Stimulated activated CD4-positive, alpha-beta T cell treated with anti-CD3 and anti-CD28 coated beads, Interleukin-1b, Interleukin-23, amount 100 ng/mL, for 1 hour (primary cell): ENCODE measurements at regions not wholly inside any gene's neighbourhood (a gene's known extent, or its start where the extent isn't known, plus 50 kb on each side); places are given as distances from the start of the nearest gene placed in this dataset.
"Not testable (repeated sequence)": the region's sequence is repeated elsewhere in the genome, so short reads cannot be mapped to it uniquely, and the experiment has no call there.

Experiments
- DNase-seq, 2 donors: peaks; one replicate each; pipeline ENCODE4 v3.0.0-alpha.2; 2020; ENCODE audit warnings: low read depth in 2 of 2

DNA sequence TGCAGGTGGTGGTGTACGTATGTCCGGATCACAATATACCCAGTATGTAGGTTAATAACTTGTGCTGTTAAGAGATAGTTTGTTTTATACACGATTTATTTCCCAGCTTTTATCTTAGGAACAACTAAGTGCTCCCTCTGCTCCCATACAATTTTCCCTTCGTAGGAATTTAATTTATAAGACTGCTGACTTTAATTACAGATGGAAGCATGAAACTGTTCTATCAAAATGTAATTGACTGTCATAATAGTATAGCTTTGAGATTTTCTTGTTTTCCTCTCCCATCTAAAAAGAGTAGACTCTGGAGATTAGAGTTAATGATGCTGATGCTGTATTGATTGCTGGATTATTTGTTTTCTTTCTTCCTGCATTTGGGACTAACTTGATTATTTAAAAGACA, 370.7 kb upstream of the SGO1 start:
- DNase-seq = no peak

DNA sequence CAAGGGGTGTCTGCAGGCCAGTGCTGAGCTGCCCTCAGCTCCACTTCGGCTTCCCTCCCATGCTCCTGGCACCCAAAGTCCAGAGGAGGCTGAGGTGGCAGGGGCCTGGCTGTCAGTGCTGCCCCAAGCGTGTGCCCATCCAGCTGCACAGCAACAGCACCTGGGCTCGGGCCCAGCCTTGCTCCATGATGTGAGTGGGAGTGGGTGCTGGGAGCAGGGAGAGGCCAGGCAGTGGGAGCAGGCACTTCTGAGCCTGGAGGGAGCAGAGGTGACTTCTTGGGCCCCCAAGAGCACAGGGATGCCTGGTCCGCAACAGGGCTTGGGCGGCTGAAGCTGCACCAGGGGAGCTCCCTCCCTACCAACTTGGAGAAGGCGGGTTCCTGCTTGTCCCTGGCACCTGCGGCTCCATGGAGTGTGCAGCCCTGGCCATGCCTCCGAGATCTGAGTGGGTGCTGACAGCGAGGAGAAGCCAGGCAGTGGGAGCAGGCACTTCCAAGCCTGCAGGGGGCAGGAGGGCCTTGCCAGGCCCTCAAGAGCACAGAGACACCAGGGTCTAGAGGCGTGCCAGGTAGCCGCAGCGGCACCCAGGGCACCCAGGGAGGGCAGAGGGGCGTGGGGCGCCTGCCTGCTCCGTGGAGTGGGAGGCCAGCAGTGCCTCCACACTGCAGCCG, 366.7 kb upstream of the SGO1 start:
- no peak for DNase-seq

DNA sequence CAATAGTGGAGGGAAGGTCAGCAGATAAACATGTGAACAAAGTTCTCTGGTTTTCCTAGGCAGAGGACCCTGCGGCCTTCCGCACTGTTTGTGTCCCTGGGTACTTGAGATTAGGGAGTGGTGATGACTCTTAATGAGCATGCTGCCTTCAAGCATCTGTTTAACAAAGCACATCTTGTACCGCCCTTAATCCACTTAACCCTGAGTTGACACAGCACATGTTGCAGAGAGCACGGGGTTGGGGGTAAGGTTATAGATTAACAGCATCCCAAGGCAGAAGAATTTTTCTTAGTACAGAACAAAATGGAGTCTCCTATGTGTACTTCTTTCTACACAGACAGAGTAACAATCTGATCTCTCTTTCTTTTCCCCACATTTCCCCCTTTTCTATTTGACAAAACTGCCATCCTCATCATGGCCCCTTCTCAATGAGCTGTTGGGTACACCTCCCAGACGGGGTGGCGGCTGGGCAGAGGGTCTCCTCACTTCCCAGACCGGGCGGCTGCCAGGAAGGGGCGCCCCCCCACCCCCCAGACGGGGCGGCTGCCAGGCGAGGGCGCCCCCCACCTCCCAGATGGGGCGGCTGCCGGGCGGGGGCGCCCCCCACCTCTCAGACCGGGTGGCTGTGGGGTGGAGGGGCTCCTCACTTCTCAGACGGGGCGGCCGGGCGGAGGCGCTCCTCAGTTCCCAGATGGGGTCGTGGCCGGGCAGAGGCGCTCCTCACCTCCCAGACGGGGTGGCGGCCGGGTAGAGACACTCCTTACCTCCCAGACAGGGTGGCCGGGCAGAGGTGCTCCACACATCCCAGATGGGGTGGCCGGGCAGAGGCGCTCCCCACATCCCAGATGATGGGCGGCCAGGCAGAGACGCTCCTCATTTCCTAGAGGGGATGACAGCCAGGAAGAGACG, 361.6 kb upstream of the SGO1 start:
- DNase-seq = not testable (repeated sequence)

DNA sequence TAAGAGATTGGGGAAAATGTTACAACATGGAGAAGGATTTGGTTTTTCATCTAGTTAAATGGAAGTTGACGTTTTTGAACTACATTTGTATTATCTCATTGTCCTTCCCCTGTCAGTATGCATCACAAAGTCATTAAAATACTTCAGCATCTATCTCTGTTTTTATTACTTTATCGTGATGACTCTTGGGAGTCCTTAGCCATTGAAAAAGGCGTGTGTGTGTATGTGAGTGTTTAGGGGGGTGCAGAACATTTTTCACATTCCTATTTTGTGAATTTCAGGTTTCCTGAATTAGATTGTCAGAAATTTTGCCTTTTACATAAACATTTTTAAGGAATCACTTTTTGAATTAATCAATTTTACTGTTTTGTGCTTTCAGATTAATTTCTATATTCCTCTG, 360.6 kb upstream of the SGO1 start:
- no peak for DNase-seq

DNA sequence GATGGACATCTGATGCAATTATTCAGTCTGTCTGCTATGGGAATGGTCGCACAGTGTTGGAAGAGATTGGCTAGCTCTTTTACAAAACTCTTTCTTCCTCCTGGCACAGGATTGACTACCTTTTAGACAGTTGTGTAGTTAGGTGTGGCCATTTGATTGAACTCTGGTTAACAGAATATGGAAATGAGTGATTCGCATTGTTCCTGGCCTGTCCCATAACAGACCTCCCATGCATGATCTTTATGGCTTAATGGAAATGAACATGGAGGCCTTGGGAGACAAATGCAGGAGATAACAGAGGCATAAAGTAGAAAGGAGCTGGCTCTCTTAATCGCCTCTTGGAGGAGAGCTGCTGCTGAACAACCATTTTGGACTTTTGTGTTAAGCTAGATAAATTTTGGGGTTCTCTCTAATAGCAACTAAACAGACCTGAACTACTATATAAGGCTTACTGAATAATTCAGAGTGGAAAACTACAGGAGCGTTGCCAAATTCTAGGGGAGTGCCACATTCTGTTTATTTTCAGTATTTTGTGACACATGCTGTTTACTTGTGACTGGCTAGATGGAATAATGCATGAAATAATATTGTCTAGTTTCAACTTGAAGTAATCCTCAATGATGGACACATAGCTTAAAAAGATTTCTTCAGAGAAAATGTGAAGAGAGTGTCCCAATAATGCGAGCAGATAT, 357.7 kb upstream of the SGO1 start:
- DNase-seq = no peak

DNA sequence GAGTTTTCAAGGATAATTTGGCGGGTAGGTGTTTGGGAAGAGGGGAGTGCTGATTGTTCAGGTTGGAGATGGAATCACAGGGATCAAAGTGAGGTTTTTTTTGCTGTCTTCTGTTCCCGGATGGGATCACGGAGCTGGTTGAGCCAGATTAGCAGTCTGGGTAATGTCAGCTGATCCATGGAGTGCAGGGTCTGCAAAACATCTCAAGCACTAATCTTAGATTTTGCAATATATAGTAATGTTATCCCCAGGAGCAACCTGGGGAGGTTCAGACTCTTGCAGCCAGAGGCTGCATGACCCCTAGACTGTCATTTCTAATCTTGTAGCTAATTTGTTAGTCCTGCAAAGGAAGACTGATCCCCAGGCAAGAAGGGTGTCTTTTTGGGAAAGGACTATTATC, 354.1 kb upstream of the SGO1 start:
- no peak for DNase-seq

DNA sequence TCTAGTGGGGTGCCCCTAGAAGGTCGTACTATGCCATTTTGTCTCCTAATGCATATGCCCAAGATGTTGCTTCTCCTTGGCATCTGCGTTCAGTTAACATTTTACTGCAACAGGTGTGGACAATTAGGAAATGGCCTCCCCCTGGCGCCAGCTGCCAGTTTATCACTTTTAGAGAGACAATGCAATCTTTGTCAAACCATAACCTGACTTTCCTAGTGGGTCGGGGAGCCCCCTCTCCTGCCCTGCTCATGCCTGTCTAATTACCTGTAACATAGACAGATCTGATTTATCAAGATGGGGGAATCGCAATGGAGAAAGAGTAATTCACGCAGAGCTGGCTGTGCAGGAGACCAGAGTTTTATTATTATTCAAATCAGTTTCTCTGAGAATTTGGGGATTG, 353.7 kb upstream of the SGO1 start:
- no peak for DNase-seq

DNA sequence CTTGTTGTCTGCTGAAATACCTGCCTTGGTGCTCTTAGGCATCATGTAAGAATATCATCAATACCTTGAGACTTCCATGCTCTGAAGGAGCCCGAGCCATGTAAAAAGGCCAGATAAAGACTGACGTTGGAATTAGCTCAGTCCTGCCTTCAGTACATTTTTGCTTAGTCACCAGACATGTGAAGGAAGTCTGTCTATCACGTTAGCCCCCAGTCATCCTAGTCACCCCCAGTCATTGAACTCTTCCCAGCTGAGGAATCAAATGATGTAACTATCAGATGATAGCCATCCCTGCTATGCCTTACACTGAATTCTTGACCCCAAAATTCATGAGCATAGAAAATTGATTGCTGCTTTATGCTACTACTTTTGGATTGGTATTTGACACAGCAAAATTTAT, 351.2 kb upstream of the SGO1 start:
- DNase-seq = no peak

DNA sequence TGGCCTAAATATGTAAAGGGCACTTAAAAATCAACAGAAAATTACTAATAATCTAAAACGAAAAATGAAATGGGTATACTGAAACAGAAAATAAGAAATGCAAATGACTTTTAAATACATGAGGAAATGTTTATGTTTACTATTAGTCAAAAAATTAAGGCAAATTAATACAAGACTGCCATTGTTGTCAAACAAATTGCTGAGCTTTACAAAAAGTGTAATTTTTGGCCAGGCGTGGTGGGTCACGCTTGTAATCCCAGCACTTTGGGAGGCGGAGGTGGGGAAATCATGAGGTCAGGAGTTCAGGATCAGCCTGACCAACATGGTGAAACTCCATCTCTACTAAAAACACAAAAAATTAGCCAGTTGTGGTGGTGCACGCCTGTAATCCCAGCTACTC, 343.9 kb upstream of the SGO1 start:
- no peak for DNase-seq

DNA sequence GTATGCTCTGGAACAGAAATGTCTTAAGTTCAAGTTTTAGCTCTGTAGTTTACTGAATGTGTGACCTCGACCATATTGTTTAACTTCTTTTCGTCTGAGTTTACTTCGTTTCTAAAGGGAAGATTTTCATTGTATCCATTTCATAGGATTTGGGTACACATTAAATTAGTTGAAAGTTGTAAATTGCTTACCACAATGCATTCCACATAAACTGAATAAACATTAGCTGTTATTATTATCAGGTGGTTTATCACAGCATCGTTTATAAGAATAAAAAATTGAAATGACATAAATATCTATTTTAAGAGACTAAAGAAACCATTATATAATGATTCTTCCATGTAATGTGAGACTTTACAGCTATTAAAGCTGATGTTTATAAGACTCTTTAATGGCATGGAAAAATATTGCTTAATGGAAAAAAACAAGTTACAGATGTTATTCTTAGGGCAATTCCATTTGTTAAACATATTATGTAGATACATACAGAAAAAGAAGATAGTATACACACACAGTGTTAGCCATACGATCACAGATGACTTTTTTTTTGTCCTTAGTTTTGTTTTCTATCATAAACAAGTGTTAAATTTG, 342.3 kb upstream of the SGO1 start:
- no peak for DNase-seq

DNA sequence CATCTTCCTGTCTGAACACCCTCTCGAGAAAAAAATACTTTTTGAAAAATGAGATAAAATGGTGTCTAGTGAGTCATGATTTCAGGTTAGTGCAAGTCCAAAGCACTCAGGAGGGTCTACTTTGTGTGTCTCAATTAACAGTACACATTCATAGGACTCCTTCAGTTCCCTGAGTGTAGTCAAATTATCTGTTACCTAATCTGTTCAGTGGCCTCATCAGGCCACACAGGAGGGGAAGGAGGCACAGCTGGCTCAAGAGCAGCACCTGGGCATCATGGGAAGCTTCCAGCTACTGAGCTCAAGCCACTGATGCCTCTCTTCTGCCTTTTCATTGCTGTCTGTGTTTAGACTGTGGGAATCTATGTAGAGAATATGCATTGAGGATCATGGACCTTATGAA, 341.4 kb upstream of the SGO1 start:
- no peak for DNase-seq

DNA sequence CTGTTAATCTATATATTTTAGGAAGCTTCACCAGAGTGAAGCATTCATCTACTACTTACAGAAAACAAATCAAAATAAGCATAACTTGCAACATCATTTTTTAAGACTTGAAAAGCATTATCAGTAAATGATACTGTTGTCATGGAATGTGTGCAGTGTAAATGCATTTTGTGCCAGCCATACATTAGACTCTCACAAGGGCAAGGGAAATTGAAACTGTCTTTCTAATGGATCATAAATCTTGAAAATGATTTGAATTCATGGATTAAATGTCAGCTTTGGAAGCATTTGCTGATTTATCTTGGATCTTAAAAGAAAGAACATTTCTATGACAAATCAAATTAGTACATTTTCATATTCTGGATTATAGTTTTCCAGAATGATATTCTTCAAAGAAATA, 338.3 kb upstream of the SGO1 start:
- no peak for DNase-seq

DNA sequence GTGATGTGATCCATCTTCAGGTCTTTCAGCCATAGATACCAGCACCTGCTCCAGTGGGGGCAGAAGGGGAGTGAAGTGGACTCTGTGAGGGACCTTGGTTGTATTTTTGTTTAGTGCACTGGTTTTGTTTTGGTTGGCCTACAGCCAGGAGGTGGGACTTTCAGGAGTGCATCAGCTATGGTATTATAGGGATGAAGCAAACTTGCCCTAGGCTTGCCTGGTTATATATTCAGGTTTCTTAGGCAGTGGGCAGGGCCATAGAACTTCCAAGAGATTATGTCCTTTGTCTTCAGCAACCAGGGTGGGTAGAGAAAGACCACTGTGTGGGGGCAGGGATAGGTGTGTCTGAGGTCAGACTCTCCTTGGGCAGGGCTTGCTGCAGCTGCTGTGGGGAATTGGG, 337.3 kb upstream of the SGO1 start:
- no peak for DNase-seq

DNA sequence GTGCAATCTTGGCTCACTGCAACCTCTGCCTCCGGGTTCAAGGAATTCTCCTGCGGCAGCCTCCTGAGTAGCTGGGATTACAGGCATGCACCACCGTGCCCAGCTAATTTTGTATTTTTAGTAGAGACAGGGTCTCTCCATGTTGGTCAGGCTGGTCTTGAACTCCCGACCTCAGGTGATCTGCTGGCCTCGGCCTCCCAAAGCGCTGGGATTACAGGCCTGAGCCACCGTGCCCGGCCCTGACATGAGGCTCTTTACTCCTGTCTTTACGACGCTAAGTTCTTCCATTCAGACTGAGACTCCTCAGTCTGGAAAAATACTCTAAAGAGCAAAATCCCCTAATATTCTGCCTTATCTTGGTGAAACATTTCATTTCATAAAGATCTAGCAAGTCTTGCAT, 331.3 kb upstream of the SGO1 start:
- not testable (repeated sequence) for DNase-seq

DNA sequence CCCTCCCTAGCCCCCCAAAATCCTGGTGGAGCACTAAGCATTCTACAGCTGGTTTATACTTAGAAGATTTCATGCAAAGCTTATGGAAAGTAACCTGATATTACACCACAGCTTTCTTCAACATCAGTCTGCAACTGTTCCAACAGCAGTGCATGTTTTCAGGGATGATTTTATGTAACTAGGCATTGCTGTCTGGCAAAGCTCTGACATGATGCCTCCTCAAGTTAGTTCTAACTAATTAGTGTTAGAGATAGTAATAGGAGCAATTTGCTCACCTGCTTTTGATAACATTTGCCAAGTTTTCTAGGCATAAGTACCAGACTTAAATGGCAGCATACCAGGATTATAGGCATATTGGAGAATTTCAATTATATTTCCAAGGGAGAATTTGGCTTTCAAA, 330.3 kb upstream of the SGO1 start:
- no peak for DNase-seq

DNA sequence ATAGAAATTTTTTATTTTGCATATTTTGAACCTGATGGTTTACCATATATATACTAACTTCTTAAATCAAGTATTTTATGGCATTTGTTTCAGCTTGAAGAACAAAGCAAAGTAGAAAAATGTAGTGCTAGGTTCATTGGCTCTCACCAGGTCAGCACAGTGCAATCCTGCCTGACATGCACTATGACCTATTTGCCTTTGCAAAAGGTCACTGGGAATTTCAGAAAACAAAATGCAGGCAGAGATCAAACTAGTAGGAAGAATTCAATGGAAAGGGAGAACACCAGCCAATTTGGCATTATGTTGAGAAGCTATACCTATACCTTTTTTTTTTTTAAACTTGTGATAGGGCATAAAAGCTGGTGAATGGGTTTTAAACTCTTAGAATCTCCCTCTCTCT, 329.8 kb upstream of the SGO1 start:
- DNase-seq = no peak

DNA sequence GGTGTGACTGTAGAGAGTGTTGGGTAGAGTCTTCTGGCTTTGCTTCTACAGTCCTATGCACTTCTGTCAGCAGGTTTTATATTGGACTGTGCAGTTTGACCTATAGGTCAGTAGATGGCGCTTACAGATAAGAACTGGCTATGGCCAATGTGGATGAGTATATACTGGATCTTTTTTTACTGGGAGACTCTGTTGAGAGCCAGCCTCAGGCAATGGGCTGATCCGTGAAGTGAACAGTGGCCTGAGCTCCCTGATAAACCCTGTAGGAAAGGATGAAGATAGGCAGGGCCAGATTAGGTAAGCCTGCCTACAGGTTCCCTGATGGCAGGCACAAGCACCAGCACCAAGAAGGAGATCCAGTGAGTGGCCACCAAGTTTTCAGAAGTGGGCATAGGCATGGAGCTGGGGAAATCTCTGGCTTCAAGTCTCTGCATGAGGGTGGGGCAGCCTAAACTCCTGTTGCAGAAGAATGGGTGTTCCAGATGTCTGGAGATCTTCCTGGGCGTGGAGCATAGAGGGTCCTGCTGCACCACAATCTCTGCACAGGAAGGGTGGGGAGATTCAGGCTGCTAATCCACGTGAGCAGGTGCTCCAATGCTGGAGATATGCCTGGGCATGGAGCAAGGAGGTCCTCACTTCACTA, 326.0 kb upstream of the SGO1 start:
- no peak for DNase-seq

DNA sequence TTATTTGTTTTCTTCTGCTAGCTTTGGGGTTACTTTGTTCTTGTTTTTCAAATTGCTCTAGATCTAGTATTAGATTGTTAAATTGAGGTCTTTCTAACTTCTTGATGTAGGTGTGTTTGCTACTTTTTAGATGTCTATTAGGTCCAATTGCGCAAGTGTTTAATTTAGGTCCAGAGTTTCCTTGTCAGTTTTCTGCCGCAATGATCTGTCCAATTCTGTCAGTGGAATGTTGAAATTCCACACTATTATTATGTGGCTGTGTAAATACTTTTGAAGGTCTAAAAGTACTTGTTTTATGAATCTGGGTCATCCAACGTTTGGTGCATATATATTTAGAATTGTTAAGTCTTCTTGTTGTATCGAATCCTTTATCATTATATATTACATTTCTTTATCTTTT, 324.4 kb upstream of the SGO1 start:
- DNase-seq = no peak

DNA sequence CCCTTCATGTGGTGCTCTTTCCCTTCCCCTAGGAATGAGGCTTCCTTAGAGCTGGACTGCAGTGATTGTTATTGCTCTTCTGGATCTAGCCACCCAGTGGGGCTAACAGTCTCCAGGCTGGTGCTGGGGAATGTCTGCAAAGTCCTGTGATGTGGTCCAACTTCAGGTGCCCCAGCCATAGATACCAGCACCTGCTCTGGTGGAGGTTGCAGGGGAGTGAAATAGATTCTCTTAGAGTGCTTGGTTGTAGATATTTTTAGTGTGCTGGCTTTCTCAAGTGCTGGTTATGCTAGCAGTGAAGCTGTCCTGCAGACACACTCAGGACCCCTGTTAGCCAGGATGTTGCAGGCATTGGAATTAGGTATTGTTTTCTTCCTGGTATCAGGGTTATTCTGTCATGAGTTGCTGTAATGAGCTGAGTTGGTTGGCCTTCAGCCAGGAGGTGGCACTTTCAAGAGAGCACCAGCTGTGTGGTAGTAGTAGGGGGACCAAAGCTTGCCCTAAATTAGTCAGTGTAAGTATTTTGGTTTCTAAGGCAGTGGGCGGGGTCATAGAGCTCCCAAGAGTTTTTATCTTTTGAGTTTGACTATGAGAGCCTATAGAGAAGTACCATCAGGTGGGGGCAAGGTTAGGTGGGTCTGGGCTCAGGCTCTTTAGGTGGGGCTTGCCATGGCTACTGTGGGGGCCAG, 317.5 kb upstream of the SGO1 start:
- DNase-seq = no peak

DNA sequence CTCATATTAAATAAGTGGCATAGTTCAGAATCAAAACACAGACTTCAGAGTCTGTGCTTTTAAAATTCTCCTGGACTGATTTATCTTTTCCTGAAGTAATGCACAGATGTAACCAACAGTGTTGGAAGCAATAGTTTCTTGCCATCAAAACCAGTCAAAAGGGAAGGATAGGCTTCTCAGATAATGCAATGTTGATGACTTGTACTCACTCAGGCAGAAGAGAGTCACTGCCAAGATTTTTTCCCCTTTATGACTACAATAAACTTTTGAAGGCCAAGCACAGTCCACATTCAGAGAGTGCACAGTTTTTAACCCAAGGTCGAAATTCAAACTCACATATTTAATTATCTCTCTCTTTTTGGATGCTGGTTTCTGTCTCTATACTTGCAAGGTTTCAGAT, 305.0 kb upstream of the SGO1 start:
- DNase-seq = no peak

DNA sequence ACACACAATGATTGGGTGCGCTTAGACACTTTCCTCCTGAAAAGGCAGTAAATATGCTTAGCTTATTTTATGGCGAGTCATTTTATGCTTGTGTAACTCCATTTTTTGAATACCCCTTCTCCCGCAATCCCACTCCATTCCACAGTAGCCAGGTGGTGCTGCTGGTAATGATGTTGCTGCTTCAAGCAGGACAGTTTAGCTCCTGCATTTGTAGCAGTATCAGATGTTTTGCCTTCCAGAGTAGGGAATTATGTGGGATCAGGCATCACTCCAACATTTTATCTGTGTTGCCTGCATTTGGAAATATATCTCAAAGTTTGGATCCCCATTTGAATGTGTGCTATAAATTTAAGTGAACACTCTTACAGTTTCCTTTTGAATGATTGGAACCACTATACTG, 302.1 kb upstream of the SGO1 start:
- no peak for DNase-seq
